Keratinocyte (primary cell): ENCODE measurements at regions not wholly inside any gene's neighbourhood (a gene's known extent, or its start where the extent isn't known, plus 50 kb on each side); places are given as distances from the start of the nearest gene placed in this dataset.

Experiments
- DNase-seq: peaks from one replicate; pipeline ENCODE4 v3.0.0-alpha.2; 2011; ENCODE audit warnings: low read depth, missing footprints, low spot score
- FAIRE-seq: peaks from 2 replicates; lab custom pipeline; 2011; peaks lifted over from hg19 to GRCh38; lab: Jason Lieb, UNC
- H2AFZ ChIP-seq: 2 replicates; pipeline ENCODE4 v1.6.0; 2012; ENCODE audit warnings: low read length, control low read depth, inconsistent platforms; ENCODE audit not compliant: control insufficient read depth
- H3K27ac ChIP-seq: 2 replicates; pipeline ENCODE4 v1.5.1; 2011; ENCODE audit warnings: low read length; ENCODE audit not compliant: control insufficient read depth, insufficient read depth
- H3K27me3 ChIP-seq: 3 replicates; pipeline ENCODE4 v1.6.0; 2011; ENCODE audit warnings: low read length; ENCODE audit not compliant: control insufficient read depth, insufficient read depth; ENCODE audit errors: extremely low read depth
- H3K36me3 ChIP-seq, 2 experiments: 2 replicates in 1 of 2; 3 replicates in 1 of 2; pipeline ENCODE4 v1.5.1; 2011; ENCODE audit warnings: low read length in 2 of 2, mild to moderate bottlenecking in 1 of 2; ENCODE audit not compliant: control insufficient read depth in 2 of 2, insufficient read depth in 2 of 2; ENCODE audit errors: extremely low read depth in 1 of 2
- H3K4me1 ChIP-seq: 3 replicates; pipeline ENCODE4 v1.5.1; 2011; ENCODE audit warnings: low read length; ENCODE audit not compliant: control insufficient read depth, insufficient read depth; ENCODE audit errors: extremely low read depth
- H3K4me2 ChIP-seq: 3 replicates; pipeline ENCODE4 v1.6.0; 2011; ENCODE audit warnings: low read depth, low read length; ENCODE audit not compliant: control insufficient read depth, insufficient read depth; ENCODE audit errors: extremely low read depth
- H3K4me3 ChIP-seq, 3 experiments: fragments of 200-600 bp in 1 of 3; sonication (generic) in 1 of 3; 2 replicates in 2 of 3; 3 replicates in 1 of 3; pipeline ENCODE4 v1.5.1; 2011 to 2016; ENCODE audit warnings: low read length in 3 of 3, mild to moderate bottlenecking in 3 of 3, control low read depth in 2 of 3, inconsistent platforms in 1 of 3, low read depth in 1 of 3, mixed read lengths in 1 of 3, mixed run types in 1 of 3, moderate library complexity in 1 of 3; ENCODE audit not compliant: control insufficient read depth in 2 of 3, insufficient read depth in 2 of 3; ENCODE audit errors: extremely low read depth in 1 of 3
- H3K79me2 ChIP-seq: 2 replicates; pipeline ENCODE4 v1.6.0; 2012; ENCODE audit warnings: low read length; ENCODE audit not compliant: control insufficient read depth, insufficient read depth
- H3K9ac ChIP-seq: 3 replicates; pipeline ENCODE4 v1.6.0; 2011; ENCODE audit warnings: low read length; ENCODE audit not compliant: control insufficient read depth, insufficient read depth; ENCODE audit errors: extremely low read depth
- H3K9me1 ChIP-seq: 3 replicates; pipeline ENCODE4 v1.6.0; 2011; ENCODE audit warnings: low read length; ENCODE audit not compliant: control insufficient read depth, insufficient read depth; ENCODE audit errors: extremely low read depth
- H3K9me3 ChIP-seq: 2 replicates; pipeline ENCODE4 v1.5.1; 2012; ENCODE audit warnings: low read depth, low read length; ENCODE audit not compliant: control insufficient read depth
- H4K20me1 ChIP-seq: 3 replicates; pipeline ENCODE4 v1.6.0; 2011; ENCODE audit warnings: low read length; ENCODE audit not compliant: control insufficient read depth, insufficient read depth; ENCODE audit errors: extremely low read depth
- CTCF ChIP-seq, 3 experiments: IDR thresholded peaks in 1 of 3; conservative IDR thresholded peaks in 1 of 3; optimal IDR thresholded peaks in 1 of 3; 2 replicates in 2 of 3; 3 replicates in 1 of 3; pipeline versions ENCODE3 to v1.5.1; 2011; ENCODE audit warnings: low read length in 3 of 3, mild to moderate bottlenecking in 3 of 3, moderate library complexity in 2 of 3, control low read depth in 1 of 3, inconsistent platforms in 1 of 3; ENCODE audit not compliant: insufficient read depth in 2 of 3; ENCODE audit errors: extremely low read depth in 1 of 3
- EZH2 ChIP-seq: IDR thresholded peaks from one replicate; pipeline ENCODE4 v1.6.1; 2012; ENCODE audit warnings: inconsistent platforms, mild to moderate bottlenecking, low read length, moderate library complexity
- dilution Hi-C: fragments of 300-500 bp; cut with MboI; formaldehyde crosslinking; loops from one replicate; pipeline ENCODE4 v1.7.0; 2020; ENCODE audit warnings: low sequenced_read_pairs; ENCODE audit not compliant: extremely low pct_ligation_motif_present

DNA sequence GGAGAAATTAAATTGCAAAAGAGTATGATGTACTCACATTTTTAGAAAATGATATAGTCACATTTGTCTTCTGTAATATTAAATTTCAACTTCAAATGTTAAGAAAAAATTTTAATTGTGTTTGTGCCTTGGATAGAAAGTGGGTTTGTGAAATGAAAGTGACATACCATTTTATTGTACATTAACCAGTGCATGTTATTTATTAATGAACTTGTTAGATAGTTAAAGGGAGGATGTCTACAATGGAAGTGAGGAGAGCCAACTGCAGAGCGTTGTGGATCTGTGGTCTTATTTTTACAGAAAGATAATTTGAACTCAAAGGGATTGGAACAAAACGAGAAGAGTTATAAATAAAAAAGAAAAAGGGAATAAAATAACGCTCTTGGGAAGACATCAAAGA, 291.7 kb downstream of the ARL4A start:
- no peaks in the 10 kb centered on the region for H3K79me2 ChIP-seq
- H2AFZ ChIP-seq = no peak overlapping the region
- no peaks in the 10 kb centered on the region for H3K4me1 ChIP-seq
- dilution Hi-C loops = no loop called here
- no peak overlapping the region for H3K4me2 ChIP-seq
- H3K4me3 ChIP-seq = no peak overlapping the region
- no peaks in the 10 kb centered on the region for H3K27me3 ChIP-seq
- no peaks in the 10 kb centered on the region for H3K9me1 ChIP-seq
- no peak overlapping the region for H3K27ac ChIP-seq
- H3K9me3 ChIP-seq = no peaks in the 10 kb centered on the region
- no peak overlapping the region for H3K9ac ChIP-seq
- FAIRE-seq (no peak), DNase-seq (no peak)
- H4K20me1 ChIP-seq = no peaks in the 10 kb centered on the region
- no peaks in the 10 kb centered on the region for H3K36me3 ChIP-seq
- TF ChIP-seq EZH2 (no peak), CTCF (optimal IDR thresholded peaks at IDR 0.05 in 1 of 3, IDR thresholded peaks at IDR 0.05 in 1 of 3, conservative IDR thresholded peaks at IDR 0.05 in 1 of 3; ENCODE audit: extremely low read depth in 1 of 3, insufficient read depth in 2 of 3, low read length in 3 of 3) (no peak)

DNA sequence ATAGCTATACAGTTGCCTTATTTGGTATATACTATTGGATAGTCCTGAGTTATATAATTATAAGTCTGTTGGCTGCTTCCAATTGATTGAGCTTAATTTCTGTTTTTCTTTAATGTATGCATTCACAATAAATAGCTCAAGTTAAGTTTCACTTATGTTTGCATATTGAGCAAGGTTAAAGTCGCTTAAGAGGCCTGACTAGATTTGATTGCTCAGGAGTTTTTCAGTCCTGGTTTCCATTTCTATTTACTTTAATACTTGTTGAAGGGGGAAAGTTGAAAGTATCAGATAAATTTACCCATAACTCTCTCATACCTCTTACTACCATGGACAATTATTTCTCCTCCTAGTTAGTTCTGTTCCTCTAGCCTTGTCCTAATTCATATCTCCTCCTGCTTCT, 294.7 kb downstream of the ARL4A start:
- H3K27ac ChIP-seq = no peak overlapping the region
- no peak overlapping the region for H3K4me2 ChIP-seq
- FAIRE-seq = no peak
- no peak overlapping the region for H3K9ac ChIP-seq
- H4K20me1 ChIP-seq = no peaks in the 10 kb centered on the region
- TF ChIP-seq CTCF (optimal IDR thresholded peaks at IDR 0.05 in 1 of 3, IDR thresholded peaks at IDR 0.05 in 1 of 3, conservative IDR thresholded peaks at IDR 0.05 in 1 of 3; ENCODE audit: extremely low read depth in 1 of 3, insufficient read depth in 2 of 3, low read length in 3 of 3) = no peak
- no peak for TF ChIP-seq EZH2
- dilution Hi-C loops = no loop called here
- no peaks in the 10 kb centered on the region for H3K4me1 ChIP-seq
- H3K27me3 ChIP-seq = no peaks in the 10 kb centered on the region
- no peak for DNase-seq
- no peak overlapping the region for H3K4me3 ChIP-seq
- no peaks in the 10 kb centered on the region for H3K9me3 ChIP-seq
- H3K79me2 ChIP-seq = no peaks in the 10 kb centered on the region
- H3K36me3 ChIP-seq = no peaks in the 10 kb centered on the region
- H3K9me1 ChIP-seq = no peaks in the 10 kb centered on the region
- no peak overlapping the region for H2AFZ ChIP-seq
